K562 (cell line): ENCODE measurements at regions not wholly inside any gene's neighbourhood (a gene's known extent, or its start where the extent isn't known, plus 50 kb on each side); places are given as distances from the start of the nearest gene placed in this dataset.

Source experiments
- CC2D1A ChIP-seq: fragments of 450-650 bp; IDR thresholded peaks from 2 replicates; pipeline ENCODE4 v1.6.1; 2017; ENCODE audit warnings: mild to moderate bottlenecking
- CHD1 ChIP-seq: fragments of 200-600 bp; sonication (generic); IDR thresholded peaks from one replicate; pipeline ENCODE4 v1.6.1; 2012; ENCODE audit warnings: mild to moderate bottlenecking, moderate library complexity, low read length, inconsistent platforms
- FOS ChIP-seq: IDR thresholded peaks from 3 replicates; pipeline ENCODE4 v1.6.1; 2011; ENCODE audit not compliant: insufficient read length; ENCODE audit errors: extremely low read depth
- HCFC1 ChIP-seq: IDR thresholded peaks from 2 replicates; pipeline ENCODE4 v1.6.1; 2012; ENCODE audit warnings: low read depth, low read length, improper control_type of control experiment
- MAFK ChIP-seq: IDR thresholded peaks from 2 replicates; pipeline ENCODE4 v1.6.1; 2011; ENCODE audit warnings: low read length, improper control_type of control experiment
- MCM3 ChIP-seq: fragments of 450-650 bp; IDR thresholded peaks from 2 replicates; pipeline ENCODE4 v1.6.1; 2016
- MTF1 ChIP-seq: fragments of 250-450 bp; sonication (Bioruptor Pico); IDR thresholded peaks from 2 replicates; pipeline ENCODE4 v1.9.0; 2021; ENCODE audit warnings: moderate library complexity, mild to moderate bottlenecking, inconsistent platforms, borderline replicate concordance
- NR2C2 ChIP-seq, 2 experiments: fragments of 200-800 bp in 1 of 2; sonication (Bioruptor generic) in 1 of 2; sonication (generic) in 1 of 2; formaldehyde crosslinking in 1 of 2; IDR thresholded peaks; 2 replicates each; pipeline versions ENCODE4 v1.6.1 to v1.8.0; 2016 to 2022; ENCODE audit warnings: mild to moderate bottlenecking in 1 of 2, missing compliant biosample characterization in 1 of 2, missing genetic modification characterization in 1 of 2, missing genetic modification reagents in 1 of 2
- OTX1 ChIP-seq: fragments of 450-650 bp; formaldehyde crosslinking; IDR thresholded peaks from 2 replicates; pipeline ENCODE4 v1.4.0; 2022; ENCODE audit warnings: mild to moderate bottlenecking
- PML ChIP-seq: IDR thresholded peaks from 2 replicates; pipeline ENCODE4 v1.6.1; 2012; ENCODE audit warnings: low read length, inconsistent platforms
- POLR2A ChIP-seq: fragments of 450-650 bp; conservative IDR thresholded peaks from 2 replicates; pipeline ENCODE4 v1.6.1; 2016
- POLR2AphosphoS5 ChIP-seq: IDR thresholded peaks from 2 replicates; pipeline ENCODE4 v1.6.1; 2011; ENCODE audit warnings: mild to moderate bottlenecking, low read depth, low read length, moderate library complexity; ENCODE audit not compliant: control insufficient read depth, insufficient read depth
- SETDB1 ChIP-seq: IDR thresholded peaks from one replicate; pipeline ENCODE4 v1.6.1; 2012; ENCODE audit warnings: low read length, control low read depth, inconsistent platforms
- SPI1 ChIP-seq: IDR thresholded peaks from 2 replicates; pipeline ENCODE4 v1.6.1; 2011; ENCODE audit warnings: low read depth, low read length, control low read depth, borderline replicate concordance
- TCFL5 ChIP-seq: fragments of 250-450 bp; sonication (Bioruptor Pico); conservative IDR thresholded peaks from 2 replicates; pipeline ENCODE4 v1.6.1; 2021; ENCODE audit warnings: mild to moderate bottlenecking, moderate library complexity, matching md5 sums
- TEAD4 ChIP-seq, 2 experiments: sonication (generic) in 1 of 2; formaldehyde crosslinking in 1 of 2; IDR thresholded peaks; 2 replicates each; pipeline versions ENCODE4 v1.6.1 to v1.8.0; 2012 to 2022; ENCODE audit warnings: borderline replicate concordance in 1 of 2, inconsistent platforms in 1 of 2, low read length in 1 of 2, mild to moderate bottlenecking in 1 of 2, missing genetic modification reagents in 1 of 2
- TSHZ1 ChIP-seq: fragments of 250-450 bp; sonication (Bioruptor Pico); IDR thresholded peaks from 2 replicates; pipeline ENCODE4 v1.4.0; 2020; ENCODE audit warnings: mild to moderate bottlenecking, moderate library complexity
- ZNF121 ChIP-seq: sonication (generic); formaldehyde crosslinking; conservative IDR thresholded peaks from 2 replicates; pipeline ENCODE4 v1.8.0; 2022; ENCODE audit warnings: missing genetic modification reagents
- ZNF217 ChIP-seq: sonication (generic); formaldehyde crosslinking; IDR thresholded peaks from 2 replicates; pipeline ENCODE4 v1.8.0; 2022; ENCODE audit warnings: mild to moderate bottlenecking, missing genetic modification reagents
- ZNF3 ChIP-seq: fragments of 250-450 bp; sonication (Bioruptor Pico); IDR thresholded peaks from 2 replicates; pipeline ENCODE4 v1.5.0; 2021; ENCODE audit warnings: mild to moderate bottlenecking, moderate library complexity
- ZNF347 ChIP-seq: fragments of 450-650 bp; formaldehyde crosslinking; IDR thresholded peaks from 2 replicates; pipeline ENCODE4 v1.4.0; 2020; ENCODE audit warnings: low read depth, mild to moderate bottlenecking, moderate library complexity
- ZNF354B ChIP-seq: fragments of 250-450 bp; sonication (Bioruptor Pico); IDR thresholded peaks from 2 replicates; pipeline ENCODE4 v1.4.0; 2020
- ZNF668 ChIP-seq: fragments of 250-450 bp; sonication (Bioruptor Pico); IDR thresholded peaks from 2 replicates; pipeline ENCODE4 v1.8.0; 2022; ENCODE audit warnings: mild to moderate bottlenecking, inconsistent platforms
- ZNF696 ChIP-seq: fragments of 250-450 bp; sonication (Bioruptor Pico); conservative IDR thresholded peaks from 2 replicates; pipeline ENCODE4 v1.4.0; 2020; ENCODE audit warnings: mild to moderate bottlenecking, moderate library complexity
- ZNF830 ChIP-seq: fragments of 250-450 bp; sonication (Bioruptor Pico); IDR thresholded peaks from 2 replicates; pipeline ENCODE4 v1.5.0; 2021; ENCODE audit warnings: mild to moderate bottlenecking
- TF ChIP-seq, protein P1 (sequence below): sonication (generic); formaldehyde crosslinking; IDR thresholded peaks from 2 replicates; pipeline ENCODE4 v1.8.1; 2023; ENCODE audit warnings: mild to moderate bottlenecking, missing genetic modification reagents

DNA sequence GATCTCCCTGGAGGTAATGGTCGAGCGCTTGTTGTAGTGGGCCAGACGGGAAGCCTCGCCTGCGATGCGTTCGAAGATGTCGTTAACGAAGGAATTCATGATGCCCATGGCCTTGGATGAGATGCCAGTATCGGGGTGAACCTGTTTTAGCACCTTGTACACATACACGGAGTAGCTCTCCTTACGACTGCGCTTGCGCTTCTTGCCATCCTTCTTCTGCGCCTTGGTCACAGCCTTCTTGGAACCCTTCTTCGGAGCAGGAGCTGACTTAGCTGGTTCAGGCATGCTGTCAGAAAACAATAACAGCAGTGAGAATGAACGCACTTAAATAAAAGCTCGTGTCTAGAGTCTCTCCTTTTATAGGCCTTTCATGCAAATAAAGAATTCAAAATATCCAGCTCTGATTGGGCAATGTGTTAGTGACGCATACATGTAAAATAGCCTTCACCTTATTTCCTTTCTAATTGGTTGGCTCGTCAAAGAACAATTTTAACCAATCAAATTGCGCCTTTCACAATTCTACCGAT, 129.2 kb downstream of the HFE start (continued):
- TF ChIP-seq TSHZ1 (CRISPR knock-in tag): 0 out of 2 replicates have a peak, but pooled peaks have one; percentile 22
- TF ChIP-seq HCFC1: peak; percentile 47; the same call in 1 of the 2 replicates
- TF ChIP-seq MCM3: no peak
- peak; percentile 93 for TF ChIP-seq NR2C2 (CRISPR knock-in tag; IDR thresholded peaks at IDR 0.05)
- no peak; the same call in 1 of the 2 replicates for TF ChIP-seq NR2C2 (tag; IDR thresholded peaks at IDR 0.05)
- TF ChIP-seq ZNF217 (CRISPR knock-in tag): peak; percentile 7; the same call in 1 of the 2 replicates
- TF ChIP-seq, protein P1, sequence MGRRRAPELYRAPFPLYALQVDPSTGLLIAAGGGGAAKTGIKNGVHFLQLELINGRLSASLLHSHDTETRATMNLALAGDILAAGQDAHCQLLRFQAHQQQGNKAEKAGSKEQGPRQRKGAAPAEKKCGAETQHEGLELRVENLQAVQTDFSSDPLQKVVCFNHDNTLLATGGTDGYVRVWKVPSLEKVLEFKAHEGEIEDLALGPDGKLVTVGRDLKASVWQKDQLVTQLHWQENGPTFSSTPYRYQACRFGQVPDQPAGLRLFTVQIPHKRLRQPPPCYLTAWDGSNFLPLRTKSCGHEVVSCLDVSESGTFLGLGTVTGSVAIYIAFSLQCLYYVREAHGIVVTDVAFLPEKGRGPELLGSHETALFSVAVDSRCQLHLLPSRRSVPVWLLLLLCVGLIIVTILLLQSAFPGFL (CRISPR knock-in tag): peak; percentile 99
- peak; percentile 6; the same call in 1 of the 2 replicates for TF ChIP-seq ZNF121
- TF ChIP-seq ZNF668 (CRISPR knock-in tag): peak; percentile 32; the same call in 1 of the 2 replicates
- peak; percentile 89 for TF ChIP-seq FOS
- peak; percentile 94 for TF ChIP-seq CHD1
- peak; percentile 71; the same call in 1 of the 2 replicates for TF ChIP-seq TEAD4 (IDR thresholded peaks at IDR 0.05; ENCODE audit: low read length)
- TF ChIP-seq TEAD4 (CRISPR knock-in tag; IDR thresholded peaks at IDR 0.05; ENCODE audit: borderline replicate concordance): 0 out of 2 replicates have a peak, but pooled peaks have one; percentile 16
- TF ChIP-seq ZNF347 (CRISPR knock-in tag): peak; percentile 34; the same call in 1 of the 2 replicates
- TF ChIP-seq ZNF696: no peak
- TF ChIP-seq TCFL5 (CRISPR knock-in tag): no peak
- TF ChIP-seq MTF1 (CRISPR knock-in tag): no peak
- TF ChIP-seq ZNF830 (CRISPR knock-in tag): peak; percentile 87; the same call in 1 of the 2 replicates
- 0 out of 2 replicates have a peak, but pooled peaks have one; percentile 2 for TF ChIP-seq ZNF354B (CRISPR knock-in tag)
- TF ChIP-seq OTX1 (CRISPR knock-in tag): peak; percentile 74
- TF ChIP-seq ZNF3 (CRISPR knock-in tag): no peak
- TF ChIP-seq POLR2AphosphoS5: peak; percentile 95
- no peak for TF ChIP-seq CC2D1A
- no peak for TF ChIP-seq SPI1
- peak; percentile 66 for TF ChIP-seq MAFK
- TF ChIP-seq SETDB1: peak; percentile 70
- TF ChIP-seq POLR2A: peak; percentile 100
- peak; percentile 99 for TF ChIP-seq PML
